ENCODE measurements at regions not wholly inside any gene's neighbourhood (a gene's known extent, or its start where the extent isn't known, plus 50 kb on each side); places are given as distances from the start of the nearest gene placed in this dataset.

- H3K9ac ChIP-seq (ENCODE audit: low read length): no peak overlapping the region
- H3K27me3 ChIP-seq (replicated peaks in 1 of 4; ENCODE audit: control extremely low read depth in 1 of 4, control insufficient read depth in 3 of 4, insufficient read depth in 4 of 4, low read length in 3 of 4): peaks cover 0 to 4% (median 0%) of the 10 kb centered on the region in 4 experiments
- no peak for DNase-seq
- intact Hi-C loops (cut with micrococcal nuclease): no loop called here
- no peak for TF ChIP-seq CTCF (IDR thresholded peaks at IDR 0.05)
- TF ChIP-seq EZH2 (IDR thresholded peaks at IDR 0.05; ENCODE audit: borderline replicate concordance, insufficient read depth, low read depth, low read length, poor library complexity, severe bottlenecking): no peak
- Mint-ChIP-seq H3K27me3 (no peaks in the 10 kb centered on the region), H3K9me3 (ENCODE audit: insufficient read depth) (no peaks in the 10 kb centered on the region), H3K4me3 (no peak overlapping the region), H3K4me1 (peaks cover 38% of the 10 kb centered on the region), H3K27ac (no peak overlapping the region)
- no peaks in the 10 kb centered on the region for H4K20me1 ChIP-seq (ENCODE audit: control insufficient read depth, insufficient read depth, low read length, poor library complexity, severe bottlenecking)
- H3K4me1 ChIP-seq (ENCODE audit: control insufficient read depth in 2 of 2, insufficient read depth in 2 of 2, low read length in 2 of 2): peaks cover 40 to 45% of the 10 kb centered on the region in 2 donors
- H2AFZ ChIP-seq (ENCODE audit: insufficient read depth, low read depth, low read length, poor library complexity, severe bottlenecking): no peak overlapping the region
- H3K79me2 ChIP-seq (ENCODE audit: control insufficient read depth, insufficient read depth, low read length): no peaks in the 10 kb centered on the region
- H3K27ac ChIP-seq (ENCODE audit: low read length in 2 of 2): no peak overlapping the region
- ChIA-PET CTCF (no interaction called here), POLR2A (no interaction called here)
- ATAC-seq (ENCODE audit: low read depth): no peak
- no peak overlapping the region for H3K4me3 ChIP-seq (ENCODE audit: control extremely low read depth in 1 of 5, extremely low read depth in 1 of 5, insufficient read depth in 1 of 5, low read depth in 2 of 5, low read length in 4 of 5)
- no peak overlapping the region for H3K4me2 ChIP-seq (replicated peaks; ENCODE audit: low read depth, low read length, poor library complexity, severe bottlenecking)
- peaks cover 0 to 1% (median 0%) of the 10 kb centered on the region in 3 donors for H3K9me3 ChIP-seq (ENCODE audit: control extremely low read depth in 1 of 3, control insufficient read depth in 2 of 3, insufficient read depth in 1 of 3, low read length in 2 of 3)
- no peaks in the 10 kb centered on the region for H3K36me3 ChIP-seq (replicated peaks in 1 of 2; ENCODE audit: control extremely low read depth in 1 of 2, control insufficient read depth in 1 of 2, extremely low read depth in 1 of 2, insufficient read depth in 2 of 2, low read length in 1 of 2)
Observed at GRCh38 chr4:146054676-146055075, 116.1 kb upstream of the ZNF827 start.

- Mint-ChIP-seq H3K27ac (no peak overlapping the region), H3K9me3 (ENCODE audit: insufficient read depth) (no peaks in the 10 kb centered on the region), H3K27me3 (no peaks in the 10 kb centered on the region), H3K4me3 (no peak overlapping the region), H3K4me1 (peaks cover 40% of the 10 kb centered on the region)
- ChIA-PET CTCF (no interaction called here), POLR2A (no interaction called here)
- Histone ChIP-seq H2AFZ (ENCODE audit: insufficient read depth, low read depth, low read length, poor library complexity, severe bottlenecking) (no peak overlapping the region), H4K20me1 (ENCODE audit: control insufficient read depth, insufficient read depth, low read length, poor library complexity, severe bottlenecking) (no peaks in the 10 kb centered on the region), H3K4me2 (replicated peaks; ENCODE audit: low read depth, low read length, poor library complexity, severe bottlenecking) (no peak overlapping the region), H3K9me3 (ENCODE audit: control extremely low read depth in 1 of 3, control insufficient read depth in 2 of 3, insufficient read depth in 1 of 3, low read length in 2 of 3) (peaks cover 0 to 1% (median 0%) of the 10 kb centered on the region in 3 donors), H3K27me3 (replicated peaks in 1 of 4; ENCODE audit: control extremely low read depth in 1 of 4, control insufficient read depth in 3 of 4, insufficient read depth in 4 of 4, low read length in 3 of 4) (peaks cover 0 to 4% (median 0%) of the 10 kb centered on the region in 4 experiments), H3K79me2 (ENCODE audit: control insufficient read depth, insufficient read depth, low read length) (no peaks in the 10 kb centered on the region), H3K4me1 (ENCODE audit: control insufficient read depth in 2 of 2, insufficient read depth in 2 of 2, low read length in 2 of 2) (peaks cover 40 to 45% of the 10 kb centered on the region in 2 donors), H3K9ac (ENCODE audit: low read length) (no peak overlapping the region), H3K36me3 (replicated peaks in 1 of 2; ENCODE audit: control extremely low read depth in 1 of 2, control insufficient read depth in 1 of 2, extremely low read depth in 1 of 2, insufficient read depth in 2 of 2, low read length in 1 of 2) (no peaks in the 10 kb centered on the region), H3K27ac (ENCODE audit: low read length in 2 of 2) (no peak overlapping the region), H3K4me3 (ENCODE audit: control extremely low read depth in 1 of 5, extremely low read depth in 1 of 5, insufficient read depth in 1 of 5, low read depth in 2 of 5, low read length in 4 of 5) (no peak overlapping the region)
- TF ChIP-seq CTCF (IDR thresholded peaks at IDR 0.05): no peak
- no peak for TF ChIP-seq EZH2 (IDR thresholded peaks at IDR 0.05; ENCODE audit: borderline replicate concordance, insufficient read depth, low read depth, low read length, poor library complexity, severe bottlenecking)
- intact Hi-C loops (cut with micrococcal nuclease): no loop called here
- DNase-seq (no peak), ATAC-seq (ENCODE audit: low read depth) (no peak)
- no CpG with 5 or more reads among the region's 1 CpG for WGBS (ENCODE audit: insufficient coverage)
Observed at GRCh38 chr4:146053891-146054290, 115.3 kb upstream of the ZNF827 start.
